Peyer's patch (tissue), 4 donors: ENCODE measurements at regions not wholly inside any gene's neighbourhood (a gene's known extent, or its start where the extent isn't known, plus 50 kb on each side); places are given as distances from the start of the nearest gene placed in this dataset.

Experiments
- DNase-seq, 3 donors: peaks; one replicate each; pipeline ENCODE4 v3.0.0-alpha.2; 2017 to 2019
- H3K27ac ChIP-seq, 4 donors: fragments of 200-600 bp; sonication (generic); one replicate each; pipeline ENCODE4 v1.5.1; 2016 to 2019
- H3K27me3 ChIP-seq, 2 donors: fragments of 200-600 bp; sonication (generic); one replicate each; pipeline ENCODE4 v1.5.1; 2019
- H3K36me3 ChIP-seq, 3 donors: fragments of 200-600 bp; sonication (generic); one replicate each; pipeline ENCODE4 v1.5.1; 2016 to 2019
- H3K4me1 ChIP-seq, 4 donors: fragments of 200-600 bp; sonication (generic); one replicate each; pipeline ENCODE4 v1.5.1; 2016 to 2019
- H3K4me3 ChIP-seq, 4 donors: fragments of 200-600 bp; sonication (generic); 1 replicate in 3 of 4; 2 replicates in 1 of 4; pipeline ENCODE4 v1.5.1; 2016 to 2019; ENCODE audit warnings: mild to moderate bottlenecking in 1 of 4
- H3K9me3 ChIP-seq, 4 donors: fragments of 200-600 bp; sonication (generic); one replicate each; pipeline ENCODE4 v1.5.1; 2016 to 2019; ENCODE audit warnings: mild to moderate bottlenecking in 1 of 4
- POLR2A ChIP-seq, 2 donors: fragments of 450-650 bp; IDR thresholded peaks; one replicate each; pipeline ENCODE4 v1.5.1; 2017; ENCODE audit warnings: antibody characterized with exemption in 2 of 2, mild to moderate bottlenecking in 2 of 2, moderate library complexity in 2 of 2
- TF ChIP-seq, protein P1 (sequence below), 6 experiments: fragments of 450-650 bp in 4 of 6; fragments of 200-600 bp in 2 of 6; sonication (generic) in 1 of 6; IDR thresholded peaks; one replicate each; pipeline ENCODE4 v1.5.1; 2017 to 2019; ENCODE audit warnings: antibody characterized with exemption in 6 of 6, mild to moderate bottlenecking in 3 of 6, moderate library complexity in 1 of 6

DNA sequence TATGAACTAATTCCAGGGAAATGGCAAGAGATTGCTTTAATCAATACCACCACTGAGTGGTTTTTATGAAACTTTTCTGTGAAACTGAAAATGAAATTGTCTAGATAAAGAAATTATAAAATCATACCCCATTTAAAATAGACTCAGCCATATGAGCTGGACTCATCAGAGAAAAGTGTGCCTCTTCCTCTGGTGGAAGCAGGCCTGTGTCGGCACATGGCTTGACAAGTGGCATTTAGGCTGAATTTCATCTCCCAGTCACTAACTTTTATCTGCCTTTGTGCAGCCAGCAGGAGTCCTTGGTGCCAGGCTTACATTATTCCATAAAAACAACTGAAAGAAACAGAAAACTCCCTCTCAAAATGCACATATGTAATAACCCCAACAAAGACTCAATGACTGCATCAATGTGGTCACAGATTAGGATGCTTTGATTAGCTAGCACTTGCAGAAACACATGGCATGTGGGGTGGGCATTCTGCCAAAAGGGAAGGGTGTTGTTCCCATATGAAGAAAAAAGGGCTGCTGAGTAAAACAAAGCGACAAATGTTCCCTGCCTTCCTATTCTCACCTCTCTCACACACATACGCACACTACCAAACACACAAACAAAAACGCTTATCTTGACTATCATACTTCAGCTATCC is 232.3 kb downstream of the PABPC4L start:
- H3K4me3 ChIP-seq = no peak overlapping the region
- DNase-seq = no peak
- H3K27me3 ChIP-seq = no peaks in the 10 kb centered on the region
- no peaks in the 10 kb centered on the region for H3K36me3 ChIP-seq
- no peaks in the 10 kb centered on the region for H3K4me1 ChIP-seq
- no peaks in the 10 kb centered on the region for H3K9me3 ChIP-seq
- TF ChIP-seq, protein P1, sequence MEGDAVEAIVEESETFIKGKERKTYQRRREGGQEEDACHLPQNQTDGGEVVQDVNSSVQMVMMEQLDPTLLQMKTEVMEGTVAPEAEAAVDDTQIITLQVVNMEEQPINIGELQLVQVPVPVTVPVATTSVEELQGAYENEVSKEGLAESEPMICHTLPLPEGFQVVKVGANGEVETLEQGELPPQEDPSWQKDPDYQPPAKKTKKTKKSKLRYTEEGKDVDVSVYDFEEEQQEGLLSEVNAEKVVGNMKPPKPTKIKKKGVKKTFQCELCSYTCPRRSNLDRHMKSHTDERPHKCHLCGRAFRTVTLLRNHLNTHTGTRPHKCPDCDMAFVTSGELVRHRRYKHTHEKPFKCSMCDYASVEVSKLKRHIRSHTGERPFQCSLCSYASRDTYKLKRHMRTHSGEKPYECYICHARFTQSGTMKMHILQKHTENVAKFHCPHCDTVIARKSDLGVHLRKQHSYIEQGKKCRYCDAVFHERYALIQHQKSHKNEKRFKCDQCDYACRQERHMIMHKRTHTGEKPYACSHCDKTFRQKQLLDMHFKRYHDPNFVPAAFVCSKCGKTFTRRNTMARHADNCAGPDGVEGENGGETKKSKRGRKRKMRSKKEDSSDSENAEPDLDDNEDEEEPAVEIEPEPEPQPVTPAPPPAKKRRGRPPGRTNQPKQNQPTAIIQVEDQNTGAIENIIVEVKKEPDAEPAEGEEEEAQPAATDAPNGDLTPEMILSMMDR (IDR thresholded peaks at IDR 0.05) = no peak
- no peak for TF ChIP-seq POLR2A (IDR thresholded peaks at IDR 0.05)
- H3K27ac ChIP-seq = no peak overlapping the region

DNA sequence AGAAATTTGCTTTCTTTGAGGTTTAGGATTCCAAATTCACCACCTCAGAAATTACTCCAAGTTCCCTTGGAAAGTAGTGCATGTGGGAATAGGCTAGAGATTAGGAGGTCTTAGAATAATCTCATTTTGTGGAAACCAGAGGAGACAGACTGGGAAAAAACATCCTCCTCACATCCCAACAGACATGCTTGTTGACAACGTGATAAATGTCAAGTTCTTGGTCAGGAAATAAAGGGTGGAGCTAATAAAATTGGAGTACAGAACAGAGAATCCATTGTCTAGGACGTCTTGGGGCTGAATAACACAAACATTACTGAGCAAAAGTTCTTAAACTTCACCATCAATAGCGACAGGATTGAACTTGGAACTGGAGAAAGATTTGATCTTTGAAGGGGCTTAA is 233.4 kb downstream of the PABPC4L start:
- H3K27me3 ChIP-seq = no peaks in the 10 kb centered on the region

DNA sequence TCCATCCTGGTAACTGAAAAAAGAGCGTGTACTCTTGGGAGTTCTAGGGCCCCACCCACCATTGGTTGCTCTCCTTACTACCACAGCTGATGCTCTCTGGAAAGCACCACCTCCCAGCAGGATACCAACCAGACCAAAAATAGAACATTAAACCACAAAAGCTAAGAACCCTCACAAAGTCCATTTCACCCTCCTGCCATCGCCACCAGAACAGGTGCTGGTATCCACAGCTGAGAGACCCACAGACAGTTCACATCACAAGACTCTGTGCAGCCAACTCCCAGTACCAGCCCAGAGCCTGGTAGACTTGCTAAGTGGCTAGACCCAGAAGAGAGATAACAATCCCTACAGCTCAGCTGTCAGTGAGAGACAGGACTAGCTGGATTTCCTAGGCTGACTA is 240.6 kb downstream of the PABPC4L start:
- TF ChIP-seq, protein P1 (IDR thresholded peaks at IDR 0.05) = no peak
- TF ChIP-seq POLR2A (IDR thresholded peaks at IDR 0.05) = no peak
- no peaks in the 10 kb centered on the region for H3K4me1 ChIP-seq
- no peaks in the 10 kb centered on the region for H3K9me3 ChIP-seq
- H3K27ac ChIP-seq = no peak overlapping the region
- H3K27me3 ChIP-seq = no peaks in the 10 kb centered on the region
- no peak for DNase-seq
- H3K36me3 ChIP-seq = no peaks in the 10 kb centered on the region
- no peak overlapping the region for H3K4me3 ChIP-seq

More for the DNA sequence above, 233.4 kb downstream of the PABPC4L start:
- no peaks in the 10 kb centered on the region for H3K9me3 ChIP-seq
- H3K27ac ChIP-seq = no peak overlapping the region
- TF ChIP-seq, protein P1 (IDR thresholded peaks at IDR 0.05) = no peak
- TF ChIP-seq POLR2A (IDR thresholded peaks at IDR 0.05) = no peak
- H3K36me3 ChIP-seq = no peaks in the 10 kb centered on the region
- no peaks in the 10 kb centered on the region for H3K4me1 ChIP-seq
- DNase-seq = no peak
- H3K4me3 ChIP-seq = no peak overlapping the region

DNA sequence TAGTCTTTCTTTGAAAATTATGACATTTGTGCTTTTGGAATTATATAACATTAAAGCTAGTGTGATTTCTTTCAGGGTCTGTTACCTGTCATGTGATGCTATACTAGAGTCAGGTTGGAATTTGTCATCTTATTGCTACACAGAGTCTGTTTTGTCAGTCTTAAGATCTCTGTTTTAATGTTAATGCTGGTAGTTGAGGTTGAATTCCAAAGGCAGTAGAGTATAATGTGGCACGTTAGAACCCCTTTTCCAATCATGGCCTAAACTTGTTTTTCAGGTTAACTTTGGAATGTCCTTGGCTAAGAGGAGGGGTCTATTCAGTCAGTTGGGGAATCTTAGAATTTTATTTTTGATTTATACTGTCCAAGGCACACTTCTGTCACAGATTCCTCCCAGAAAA is 258.5 kb downstream of the PABPC4L start:
- Histone ChIP-seq H3K27me3 (no peaks in the 10 kb centered on the region), H3K36me3 (no peaks in the 10 kb centered on the region), H3K4me1 (no peaks in the 10 kb centered on the region), H3K27ac (no peak overlapping the region), H3K4me3 (no peak overlapping the region), H3K9me3 (no peaks in the 10 kb centered on the region)
- TF ChIP-seq POLR2A (IDR thresholded peaks at IDR 0.05) = no peak
- TF ChIP-seq, protein P1 (IDR thresholded peaks at IDR 0.05) = no peak
- no peak for DNase-seq

DNA sequence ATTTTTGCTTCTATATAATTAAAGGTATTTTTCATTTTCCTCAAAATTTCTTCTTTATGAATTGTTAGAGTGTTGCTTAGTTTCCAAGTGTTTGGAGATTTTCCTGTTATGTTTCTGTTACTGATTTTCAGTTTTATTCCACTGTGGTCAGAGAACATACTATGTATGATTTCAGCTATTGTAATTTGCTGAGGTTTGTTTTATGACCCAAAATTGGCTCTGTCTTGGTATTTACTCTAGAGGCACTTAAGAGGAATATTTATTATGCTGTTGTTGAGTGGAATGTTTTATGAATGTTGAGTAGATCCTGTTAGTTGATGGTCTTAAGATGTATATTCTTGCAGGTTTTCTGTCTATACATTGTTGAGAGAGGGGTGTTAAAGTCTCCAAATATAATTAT is 263.5 kb downstream of the PABPC4L start:
- Histone ChIP-seq H3K27me3 (no peaks in the 10 kb centered on the region), H3K27ac (no peak overlapping the region), H3K4me3 (no peak overlapping the region), H3K36me3 (no peaks in the 10 kb centered on the region), H3K4me1 (no peaks in the 10 kb centered on the region), H3K9me3 (no peaks in the 10 kb centered on the region)
- TF ChIP-seq POLR2A (IDR thresholded peaks at IDR 0.05) = no peak
- TF ChIP-seq, protein P1 (IDR thresholded peaks at IDR 0.05) = no peak
- no peak for DNase-seq
